HG03108 (cell line): ENCODE measurements at regions not wholly inside any gene's neighbourhood (a gene's known extent, or its start where the extent isn't known, plus 50 kb on each side); places are given as distances from the start of the nearest gene placed in this dataset.

Experiments
- ATAC-seq: cut with Tn5 transposase; IDR thresholded peaks from one replicate; pipeline ENCODE4 v1.9.1; 2021; ENCODE audit warnings: moderate library complexity; ENCODE audit not compliant: unreplicated experiment

GRCh38 chr1:222370913-222371675 lies 176.8 kb downstream of the HHIPL2 start:
- ATAC-seq = no peak

- ATAC-seq = no peak
Observed at GRCh38 chr1:222370081-222370912, 177.6 kb downstream of the HHIPL2 start.

GRCh38 chr1:222369148-222369547 lies 178.8 kb downstream of the HHIPL2 start:
- no peak for ATAC-seq

GRCh38 chr1:222358100-222358499 lies 189.8 kb downstream of the HHIPL2 start:
- no peak for ATAC-seq

GRCh38 chr1:222357252-222357651 lies 190.7 kb downstream of the HHIPL2 start:
- ATAC-seq = no peak

GRCh38 chr1:222347627-222348026 lies 200.3 kb downstream of the HHIPL2 start:
- no peak for ATAC-seq

- no peak for ATAC-seq
Observed at GRCh38 chr1:222346955-222347354, 200.9 kb downstream of the HHIPL2 start.

GRCh38 chr1:222339376-222339947 lies 208.4 kb downstream of the HHIPL2 start:
- no peak for ATAC-seq

GRCh38 chr1:222335586-222335985 lies 212.3 kb downstream of the HHIPL2 start:
- no peak for ATAC-seq

- no peak for ATAC-seq
Observed at GRCh38 chr1:222334026-222334680, 213.8 kb downstream of the HHIPL2 start.

GRCh38 chr1:222331765-222332164 lies 216.1 kb downstream of the HHIPL2 start:
- ATAC-seq = no peak

- no peak for ATAC-seq
Observed at GRCh38 chr1:222331340-222331739, 216.6 kb downstream of the HHIPL2 start.

GRCh38 chr1:222329493-222330045 lies 218.3 kb downstream of the HHIPL2 start:
- ATAC-seq = no peak

- ATAC-seq = no peak
Observed at GRCh38 chr1:222326710-222327036, 221.2 kb downstream of the HHIPL2 start.

- no peak for ATAC-seq
Observed at GRCh38 chr1:222326006-222326709, 221.7 kb downstream of the HHIPL2 start.

GRCh38 chr1:222325506-222325905 lies 222.4 kb downstream of the HHIPL2 start:
- ATAC-seq = no peak

GRCh38 chr1:222314839-222315238 lies 233.1 kb downstream of the HHIPL2 start:
- ATAC-seq = no peak

- no peak for ATAC-seq
Observed at GRCh38 chr1:222310836-222311235, 237.1 kb downstream of the HHIPL2 start.

GRCh38 chr1:222307621-222308020 lies 240.3 kb downstream of the HHIPL2 start:
- no peak for ATAC-seq

GRCh38 chr1:222306512-222306911 lies 241.4 kb downstream of the HHIPL2 start:
- ATAC-seq = no peak

GRCh38 chr1:222306011-222306410 lies 241.9 kb downstream of the HHIPL2 start:
- ATAC-seq = no peak
